Endodermal cell (in vitro differentiated cells): ENCODE measurements at regions not wholly inside any gene's neighbourhood (a gene's known extent, or its start where the extent isn't known, plus 50 kb on each side); places are given as distances from the start of the nearest gene placed in this dataset.

Source experiments
- DNase-seq: peaks from one replicate; pipeline ENCODE4 v3.0.0-alpha.2; 2017
- H3K27ac ChIP-seq: 2 replicates; pipeline ENCODE4 v1.5.1; 2013; ENCODE audit warnings: mild to moderate bottlenecking, low read depth, low read length, moderate library complexity
- H3K27me3 ChIP-seq: 2 replicates; pipeline ENCODE4 v1.6.1; 2013; ENCODE audit warnings: mild to moderate bottlenecking, low read length, moderate library complexity; ENCODE audit not compliant: insufficient read depth, control insufficient read depth, poor library complexity, severe bottlenecking
- H3K36me3 ChIP-seq: 2 replicates; pipeline ENCODE4 v1.7.0; 2013; ENCODE audit warnings: mild to moderate bottlenecking, low read length, moderate library complexity; ENCODE audit not compliant: control insufficient read depth, insufficient read depth
- H3K4me1 ChIP-seq: one replicate; pipeline ENCODE4 v1.7.0; 2013; ENCODE audit warnings: low read length; ENCODE audit not compliant: control insufficient read depth, insufficient read depth
- H3K4me3 ChIP-seq: 2 replicates; pipeline ENCODE4 v1.5.1; 2013; ENCODE audit warnings: mild to moderate bottlenecking, low read length, moderate library complexity
- H3K9ac ChIP-seq: 2 replicates; pipeline ENCODE4 v1.6.1; 2013; ENCODE audit warnings: mild to moderate bottlenecking, low read length, moderate library complexity; ENCODE audit not compliant: poor library complexity, severe bottlenecking; ENCODE audit errors: extremely low read depth
- H3K9me3 ChIP-seq: 2 replicates; pipeline ENCODE4 v1.6.1; 2013; ENCODE audit warnings: mild to moderate bottlenecking, low read length, moderate library complexity; ENCODE audit not compliant: control insufficient read depth
- H3K27ac Mint-ChIP-seq: 2 replicates; pipeline ENCODE4 v1.8.0; 2020; ENCODE audit warnings: mixed read lengths
- H3K27me3 Mint-ChIP-seq: 2 replicates; pipeline ENCODE4 v1.8.0; 2021; ENCODE audit warnings: mild to moderate bottlenecking, mixed read lengths; ENCODE audit not compliant: insufficient read depth
- H3K36me3 Mint-ChIP-seq: 2 replicates; pipeline ENCODE4 v1.8.0; 2020; ENCODE audit warnings: low read depth, mixed read lengths
- H3K4me1 Mint-ChIP-seq: 2 replicates; pipeline ENCODE4 v1.8.0; 2020; ENCODE audit warnings: mixed read lengths
- H3K4me3 Mint-ChIP-seq: 2 replicates; pipeline ENCODE4 v1.8.0; 2020; ENCODE audit warnings: mild to moderate bottlenecking, moderate library complexity, mixed read lengths
- H3K9me3 Mint-ChIP-seq: 2 replicates; pipeline ENCODE4 v1.8.0; 2020; ENCODE audit warnings: mild to moderate bottlenecking, mixed read lengths
- whole genome bisulfite sequencing, 2 experiments: methylation state at CpG; one replicate each; pipeline versions ENCODE4 v1.1.5 to v1.1.7; 2013; ENCODE audit warnings: missing lambda C conversion rate in 2 of 2, mixed read lengths in 1 of 2; ENCODE audit not compliant: insufficient coverage in 1 of 2, insufficient read length in 1 of 2; 5-methylcytosine and 5-hydroxymethylcytosine counted together
- TF ChIP-seq, protein P1 (sequence below): fragments of 200-600 bp; sonication (generic); conservative IDR thresholded peaks from 2 replicates; pipeline ENCODE4 v1.5.0; 2021; ENCODE audit warnings: antibody characterized with exemption, mild to moderate bottlenecking

DNA sequence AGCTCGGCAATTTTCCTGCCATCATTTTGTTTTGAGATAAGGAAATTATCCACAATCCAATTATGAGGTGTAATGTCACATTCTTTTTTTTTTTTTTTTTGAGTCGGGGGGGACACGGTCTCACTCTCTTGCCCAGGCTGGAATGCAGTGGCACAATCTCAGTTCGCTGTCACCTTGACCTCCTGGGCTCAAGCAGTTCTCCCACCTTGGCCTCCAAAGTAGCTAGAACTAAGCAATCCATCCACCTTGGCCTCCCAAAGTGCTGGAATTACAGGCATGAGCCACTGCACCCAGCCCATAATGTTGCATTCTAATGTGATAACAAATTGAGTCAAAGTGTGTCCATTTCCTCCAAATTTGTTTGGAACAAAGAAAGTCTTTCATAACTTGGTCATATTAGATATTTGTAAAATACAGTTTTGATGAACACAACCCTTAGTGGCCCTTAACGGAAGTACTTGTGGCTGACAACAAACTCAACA lies 144.1 kb upstream of the AFDN start:
- 86 to 87% methylated on average over 4 to 5 of the region's 5 CpGs for WGBS, 2 experiments
- H3K27ac Mint-ChIP-seq, result no peak overlapping the region
- no peaks in the 10 kb centered on the region for H3K36me3 ChIP-seq
- H3K27me3 Mint-ChIP-seq, result peaks cover 41% of the 10 kb centered on the region
- H3K4me1 ChIP-seq, result peaks cover 8% of the 10 kb centered on the region
- H3K9me3 Mint-ChIP-seq, result no peaks in the 10 kb centered on the region
- H3K9ac ChIP-seq, result no peak overlapping the region
- H3K27me3 ChIP-seq, result peaks cover 36% of the 10 kb centered on the region
- TF ChIP-seq, protein P1, sequence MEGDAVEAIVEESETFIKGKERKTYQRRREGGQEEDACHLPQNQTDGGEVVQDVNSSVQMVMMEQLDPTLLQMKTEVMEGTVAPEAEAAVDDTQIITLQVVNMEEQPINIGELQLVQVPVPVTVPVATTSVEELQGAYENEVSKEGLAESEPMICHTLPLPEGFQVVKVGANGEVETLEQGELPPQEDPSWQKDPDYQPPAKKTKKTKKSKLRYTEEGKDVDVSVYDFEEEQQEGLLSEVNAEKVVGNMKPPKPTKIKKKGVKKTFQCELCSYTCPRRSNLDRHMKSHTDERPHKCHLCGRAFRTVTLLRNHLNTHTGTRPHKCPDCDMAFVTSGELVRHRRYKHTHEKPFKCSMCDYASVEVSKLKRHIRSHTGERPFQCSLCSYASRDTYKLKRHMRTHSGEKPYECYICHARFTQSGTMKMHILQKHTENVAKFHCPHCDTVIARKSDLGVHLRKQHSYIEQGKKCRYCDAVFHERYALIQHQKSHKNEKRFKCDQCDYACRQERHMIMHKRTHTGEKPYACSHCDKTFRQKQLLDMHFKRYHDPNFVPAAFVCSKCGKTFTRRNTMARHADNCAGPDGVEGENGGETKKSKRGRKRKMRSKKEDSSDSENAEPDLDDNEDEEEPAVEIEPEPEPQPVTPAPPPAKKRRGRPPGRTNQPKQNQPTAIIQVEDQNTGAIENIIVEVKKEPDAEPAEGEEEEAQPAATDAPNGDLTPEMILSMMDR, result no peak
- H3K4me3 ChIP-seq, result no peak overlapping the region
- no peaks in the 10 kb centered on the region for H3K9me3 ChIP-seq
- no peaks in the 10 kb centered on the region for H3K36me3 Mint-ChIP-seq
- no peak overlapping the region for H3K4me3 Mint-ChIP-seq
- peaks cover 29% of the 10 kb centered on the region for H3K4me1 Mint-ChIP-seq
- peak overlapping the region; percentile 63 for H3K27ac ChIP-seq
- DNase-seq, result no peak

DNA sequence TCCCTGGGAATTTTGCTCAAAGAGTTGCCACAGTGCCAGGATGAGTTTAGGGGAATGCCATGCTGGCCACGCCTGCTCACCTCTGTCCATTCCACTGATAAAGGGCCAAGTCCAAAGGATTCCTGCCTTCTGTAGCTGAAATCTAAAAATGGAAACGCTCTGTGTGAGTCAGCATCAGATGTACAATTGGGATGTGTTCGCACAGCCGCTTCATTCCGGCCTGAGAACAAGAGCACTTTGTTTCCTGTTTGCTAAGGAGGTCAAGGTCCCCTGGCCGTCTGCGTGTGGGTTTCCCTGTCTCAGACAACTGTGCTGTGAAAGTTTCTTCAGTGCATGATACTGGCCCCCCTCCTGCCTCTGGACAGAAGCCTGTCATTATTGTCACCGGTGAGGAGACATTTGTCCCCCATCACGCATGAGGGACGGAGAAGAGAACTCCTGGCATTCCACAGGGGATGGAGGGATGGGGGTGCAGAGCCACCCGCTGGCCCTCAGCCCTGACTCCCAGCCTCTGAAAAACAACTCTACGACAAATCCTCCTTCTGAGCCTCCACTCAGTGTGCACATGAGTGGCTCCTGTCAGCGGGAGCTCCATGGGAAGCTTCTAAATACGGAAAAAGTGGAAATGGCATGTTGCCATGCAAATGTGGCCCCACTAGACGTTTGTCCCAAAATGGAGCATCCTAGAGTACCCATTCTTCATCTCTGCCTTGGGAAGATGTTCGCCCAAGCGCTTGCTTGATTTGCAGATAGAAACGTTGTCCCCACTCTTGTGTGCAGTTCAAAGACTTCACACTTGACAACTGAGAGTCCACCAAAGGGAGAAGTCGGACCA lies 143.5 kb upstream of the AFDN start:
- DNase-seq, result no peak
- Mint-ChIP-seq H3K4me3 (no peak overlapping the region), H3K9me3 (no peaks in the 10 kb centered on the region), H3K27ac (no peak overlapping the region), H3K36me3 (no peaks in the 10 kb centered on the region), H3K4me1 (peaks cover 25% of the 10 kb centered on the region), H3K27me3 (peaks cover 36% of the 10 kb centered on the region)
- 93 to 94% methylated on average over 16 to 19 of the region's 19 CpGs for WGBS, 2 experiments
- Histone ChIP-seq H3K36me3 (no peaks in the 10 kb centered on the region), H3K27me3 (peaks cover 29% of the 10 kb centered on the region), H3K4me3 (no peak overlapping the region), H3K9me3 (no peaks in the 10 kb centered on the region), H3K4me1 (peaks cover 5% of the 10 kb centered on the region), H3K9ac (no peak overlapping the region), H3K27ac (peak overlapping the region; percentile 63)
- TF ChIP-seq, protein P1, result no peak

DNA sequence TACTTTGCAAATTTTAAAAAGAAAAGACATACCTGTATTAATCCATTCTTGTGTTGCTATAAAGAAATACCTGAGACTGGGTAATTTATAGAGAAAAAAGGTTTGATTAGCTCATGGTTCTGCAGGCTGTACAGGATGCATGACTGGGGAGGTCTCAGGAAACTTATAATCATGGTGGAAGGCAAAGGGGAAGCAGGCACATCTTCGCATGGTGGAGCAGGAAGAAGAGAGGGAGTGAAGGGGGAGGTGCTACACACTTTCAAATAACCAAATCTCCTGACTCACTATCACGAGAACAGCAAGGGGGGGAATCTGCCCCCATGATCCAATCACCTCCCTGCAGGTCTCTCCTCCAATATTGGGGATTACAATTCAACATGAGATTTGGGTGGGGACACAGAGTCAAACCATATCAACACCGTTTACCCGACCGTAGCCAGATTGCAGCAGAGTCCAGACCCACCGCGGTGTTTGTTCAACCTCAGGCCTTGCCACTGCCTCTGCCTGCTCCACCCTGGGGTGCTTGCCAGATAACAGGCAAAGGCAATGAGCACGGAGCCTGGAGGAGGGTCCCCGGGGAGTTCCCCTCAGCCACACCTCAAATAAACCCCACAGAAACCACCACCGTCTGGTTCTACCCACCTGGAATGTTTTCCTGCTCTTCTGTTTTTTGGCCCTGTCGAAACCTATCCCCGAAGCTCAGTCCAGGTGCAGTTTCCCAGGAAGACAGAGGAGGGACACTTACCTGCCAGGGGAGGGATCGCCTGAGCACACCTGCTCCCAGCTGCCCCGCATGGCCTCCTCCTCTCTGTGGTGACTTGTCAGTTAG lies 142.2 kb upstream of the AFDN start:
- no peak overlapping the region for H3K4me3 Mint-ChIP-seq
- peaks cover 7% of the 10 kb centered on the region for H3K4me1 ChIP-seq

More for the DNA sequence above, 142.2 kb upstream of the AFDN start:
- no peaks in the 10 kb centered on the region for H3K9me3 ChIP-seq
- peaks cover 16% of the 10 kb centered on the region for H3K27me3 ChIP-seq
- Mint-ChIP-seq H3K36me3 (no peaks in the 10 kb centered on the region), H3K27ac (no peak overlapping the region), H3K9me3 (no peaks in the 10 kb centered on the region), H3K4me1 (peaks cover 26% of the 10 kb centered on the region), H3K27me3 (peaks cover 28% of the 10 kb centered on the region)
- WGBS, 2 experiments, result 87 to 92% methylated on average over 11 to 13 of the region's 14 CpGs
- peak; percentile 69 for DNase-seq
- H3K36me3 ChIP-seq, result no peaks in the 10 kb centered on the region
- TF ChIP-seq, protein P1, result peak; percentile 49
- no peak overlapping the region for H3K4me3 ChIP-seq
- H3K9ac ChIP-seq, result no peak overlapping the region
- H3K27ac ChIP-seq, result no peak overlapping the region
